HFFc6 (cell line): ENCODE measurements at regions not wholly inside any gene's neighbourhood (a gene's known extent, or its start where the extent isn't known, plus 50 kb on each side); places are given as distances from the start of the nearest gene placed in this dataset.
"Not testable (repeated sequence)": the region's sequence is repeated elsewhere in the genome, so short reads cannot be mapped to it uniquely, and the experiment has no call there.

Experiments used
- DNase-seq: peaks from one replicate; pipeline ENCODE4 v3.0.0-alpha.2; 2018
- H3K27ac Mint-ChIP-seq: 2 replicates; pipeline ENCODE4 v1.8.0; 2020; ENCODE audit warnings: mild to moderate bottlenecking, mixed read lengths
- H3K27me3 Mint-ChIP-seq: 2 replicates; pipeline ENCODE4 v1.8.0; 2021; ENCODE audit warnings: mild to moderate bottlenecking, moderate library complexity, mixed read lengths; ENCODE audit not compliant: insufficient read depth
- H3K36me3 Mint-ChIP-seq: 2 replicates; pipeline ENCODE4 v1.8.0; 2021; ENCODE audit warnings: low read depth, mixed read lengths
- H3K4me1 Mint-ChIP-seq: 2 replicates; pipeline ENCODE4 v1.8.0; 2020; ENCODE audit warnings: low read depth, mixed read lengths
- H3K4me3 Mint-ChIP-seq: 2 replicates; pipeline ENCODE4 v1.8.0; 2020; ENCODE audit warnings: mild to moderate bottlenecking, moderate library complexity, mixed read lengths
- H3K9me3 Mint-ChIP-seq: 2 replicates; pipeline ENCODE4 v1.8.0; 2020; ENCODE audit warnings: mild to moderate bottlenecking, mixed read lengths
- TF ChIP-seq, protein P1 (sequence below): fragments of 200-600 bp; sonication (generic); IDR thresholded peaks from 2 replicates; pipeline ENCODE4 v1.5.0; 2021; ENCODE audit warnings: antibody characterized with exemption, mild to moderate bottlenecking

GRCh38 chr3:65265942-65266590 lies 578.3 kb upstream of the ADAMTS9 start:
- no peaks in the 10 kb centered on the region for H3K27me3 Mint-ChIP-seq
- no peak overlapping the region for H3K4me3 Mint-ChIP-seq
- no peak overlapping the region for H3K27ac Mint-ChIP-seq
- no peak for DNase-seq
- TF ChIP-seq, protein P1, sequence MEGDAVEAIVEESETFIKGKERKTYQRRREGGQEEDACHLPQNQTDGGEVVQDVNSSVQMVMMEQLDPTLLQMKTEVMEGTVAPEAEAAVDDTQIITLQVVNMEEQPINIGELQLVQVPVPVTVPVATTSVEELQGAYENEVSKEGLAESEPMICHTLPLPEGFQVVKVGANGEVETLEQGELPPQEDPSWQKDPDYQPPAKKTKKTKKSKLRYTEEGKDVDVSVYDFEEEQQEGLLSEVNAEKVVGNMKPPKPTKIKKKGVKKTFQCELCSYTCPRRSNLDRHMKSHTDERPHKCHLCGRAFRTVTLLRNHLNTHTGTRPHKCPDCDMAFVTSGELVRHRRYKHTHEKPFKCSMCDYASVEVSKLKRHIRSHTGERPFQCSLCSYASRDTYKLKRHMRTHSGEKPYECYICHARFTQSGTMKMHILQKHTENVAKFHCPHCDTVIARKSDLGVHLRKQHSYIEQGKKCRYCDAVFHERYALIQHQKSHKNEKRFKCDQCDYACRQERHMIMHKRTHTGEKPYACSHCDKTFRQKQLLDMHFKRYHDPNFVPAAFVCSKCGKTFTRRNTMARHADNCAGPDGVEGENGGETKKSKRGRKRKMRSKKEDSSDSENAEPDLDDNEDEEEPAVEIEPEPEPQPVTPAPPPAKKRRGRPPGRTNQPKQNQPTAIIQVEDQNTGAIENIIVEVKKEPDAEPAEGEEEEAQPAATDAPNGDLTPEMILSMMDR, result no peak
- H3K9me3 Mint-ChIP-seq, result no peaks in the 10 kb centered on the region
- no peaks in the 10 kb centered on the region for H3K4me1 Mint-ChIP-seq
- H3K36me3 Mint-ChIP-seq, result no peaks in the 10 kb centered on the region

GRCh38 chr3:65265511-65265910 lies 577.7 kb upstream of the ADAMTS9 start:
- TF ChIP-seq, protein P1, result no peak
- H3K4me1 Mint-ChIP-seq, result no peaks in the 10 kb centered on the region
- H3K36me3 Mint-ChIP-seq, result no peaks in the 10 kb centered on the region
- DNase-seq, result no peak
- no peak overlapping the region for H3K27ac Mint-ChIP-seq
- no peaks in the 10 kb centered on the region for H3K27me3 Mint-ChIP-seq
- H3K9me3 Mint-ChIP-seq, result no peaks in the 10 kb centered on the region
- no peak overlapping the region for H3K4me3 Mint-ChIP-seq

DNA sequence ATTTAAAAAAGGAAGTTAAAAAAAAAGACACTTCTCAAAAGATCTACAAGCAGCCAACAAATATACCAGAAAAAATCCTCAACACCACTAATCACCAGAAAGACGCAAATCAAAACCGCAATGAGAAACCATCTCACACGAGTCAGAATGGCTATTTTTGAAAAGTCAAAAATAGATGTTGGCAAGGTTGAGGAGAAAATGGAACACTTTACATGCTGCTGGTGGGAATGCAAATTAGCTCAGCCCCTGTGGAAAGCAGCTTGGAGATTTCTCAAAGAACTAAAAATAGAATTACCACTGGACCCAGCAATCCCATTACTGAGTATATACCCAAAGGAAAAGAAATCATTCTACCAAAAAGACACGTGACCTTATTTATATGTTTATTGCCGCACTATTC lies 574.7 kb upstream of the ADAMTS9 start:
- Mint-ChIP-seq H3K4me3 (no peak overlapping the region), H3K9me3 (no peaks in the 10 kb centered on the region), H3K27ac (no peak overlapping the region), H3K36me3 (no peaks in the 10 kb centered on the region), H3K4me1 (no peaks in the 10 kb centered on the region), H3K27me3 (no peaks in the 10 kb centered on the region)
- DNase-seq, result no peak
- TF ChIP-seq, protein P1, result no peak

DNA sequence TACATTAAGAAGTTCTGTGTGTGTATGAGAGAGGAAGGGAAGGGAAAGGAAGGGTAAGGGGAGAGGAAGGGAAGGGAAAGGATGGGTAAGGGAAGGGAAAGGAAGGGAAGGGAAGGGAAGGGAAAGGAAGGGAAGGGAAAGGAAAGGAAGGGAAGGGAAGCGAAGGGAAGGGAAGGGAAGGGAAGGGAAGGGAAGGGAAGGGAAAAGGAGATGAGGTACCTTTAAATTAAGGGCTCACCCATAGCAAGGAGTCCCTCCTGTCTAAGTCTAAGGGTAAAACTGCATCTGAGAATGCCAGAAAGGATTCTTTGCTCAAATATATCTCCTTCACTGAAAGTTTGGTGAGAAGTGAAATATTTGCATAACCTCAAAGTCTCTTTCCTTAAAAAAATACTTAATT lies 572.1 kb upstream of the ADAMTS9 start:
- Mint-ChIP-seq H3K27ac (no peak overlapping the region), H3K4me1 (no peaks in the 10 kb centered on the region), H3K36me3 (no peaks in the 10 kb centered on the region), H3K9me3 (peaks cover 7% of the 10 kb centered on the region; the same call in 1 of the 2 replicates), H3K4me3 (no peak overlapping the region), H3K27me3 (no peaks in the 10 kb centered on the region)
- DNase-seq, result no peak
- TF ChIP-seq, protein P1, result no peak

DNA sequence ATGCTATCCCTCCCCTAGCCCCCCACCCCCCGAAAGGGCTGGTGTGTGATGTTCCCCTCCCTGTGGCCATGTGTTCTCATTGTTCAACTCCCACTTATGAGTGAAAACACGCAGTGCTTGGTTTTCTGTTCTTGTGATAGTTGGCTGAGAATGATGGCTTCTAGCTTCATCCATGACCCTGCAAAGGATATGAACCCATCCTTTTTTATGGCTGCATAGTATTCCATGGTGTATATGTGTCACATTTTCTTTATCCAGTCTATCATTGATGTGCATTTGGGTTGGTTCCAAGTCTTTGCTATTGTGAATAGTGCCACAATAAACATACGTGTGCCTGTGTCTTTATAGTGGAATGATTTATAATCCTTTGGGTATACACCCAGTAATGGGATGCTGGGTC lies 565.1 kb upstream of the ADAMTS9 start:
- H3K4me1 Mint-ChIP-seq, DNase-seq, H3K27me3 Mint-ChIP-seq, H3K36me3 Mint-ChIP-seq, H3K4me3 Mint-ChIP-seq, H3K27ac Mint-ChIP-seq: not testable (repeated sequence)
- H3K9me3 Mint-ChIP-seq, result peaks cover 17% of the 10 kb centered on the region

GRCh38 chr3:65252266-65252665 lies 564.5 kb upstream of the ADAMTS9 start:
- no peaks in the 10 kb centered on the region for H3K27me3 Mint-ChIP-seq
- TF ChIP-seq, protein P1, result no peak
- peaks cover 17% of the 10 kb centered on the region for H3K9me3 Mint-ChIP-seq

More at GRCh38 chr3:65252266-65252665, 564.5 kb upstream of the ADAMTS9 start:
- Mint-ChIP-seq H3K36me3 (no peaks in the 10 kb centered on the region), H3K4me3 (no peak overlapping the region), H3K4me1 (no peaks in the 10 kb centered on the region), H3K27ac (no peak overlapping the region)
- no peak for DNase-seq
